Astrocyte (in vitro differentiated cells and primary cell): ENCODE measurements at regions not wholly inside any gene's neighbourhood (a gene's known extent, or its start where the extent isn't known, plus 50 kb on each side); places are given as distances from the start of the nearest gene placed in this dataset.

ENCODE experiments used
- EZH2 ChIP-seq: IDR thresholded peaks from 2 replicates; pipeline ENCODE4 v1.6.1; 2012; ENCODE audit warnings: mild to moderate bottlenecking, low read length, inconsistent platforms; ENCODE audit not compliant: insufficient read depth
- TF ChIP-seq, protein P1 (sequence below): IDR thresholded peaks from 2 replicates; pipeline ENCODE4 v1.5.1; 2011; ENCODE audit warnings: low read depth, mild to moderate bottlenecking, inconsistent platforms, low read length, moderate library complexity; ENCODE audit not compliant: insufficient read depth

DNA sequence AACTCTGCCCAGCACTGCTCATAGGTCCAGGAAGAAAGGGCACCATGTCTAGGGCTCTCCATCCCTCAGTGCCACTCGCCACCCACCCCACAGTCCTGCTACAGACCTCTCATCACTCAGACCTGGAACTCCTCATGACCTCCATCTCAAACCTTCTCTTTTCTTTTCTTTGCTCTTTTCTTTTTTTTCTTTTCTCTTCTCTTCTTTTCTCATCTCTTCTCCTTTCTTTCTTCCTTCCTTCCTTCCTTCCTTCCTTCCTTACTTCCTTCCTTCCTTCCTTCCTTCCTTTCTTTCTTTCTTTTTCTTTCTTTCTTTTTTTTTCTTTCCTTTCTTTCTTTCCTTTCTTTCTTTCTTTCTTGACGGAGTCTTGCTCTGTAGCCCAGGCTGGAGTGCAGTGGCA, 122.2 kb downstream of the KLF6 start:
- TF ChIP-seq, protein P1, sequence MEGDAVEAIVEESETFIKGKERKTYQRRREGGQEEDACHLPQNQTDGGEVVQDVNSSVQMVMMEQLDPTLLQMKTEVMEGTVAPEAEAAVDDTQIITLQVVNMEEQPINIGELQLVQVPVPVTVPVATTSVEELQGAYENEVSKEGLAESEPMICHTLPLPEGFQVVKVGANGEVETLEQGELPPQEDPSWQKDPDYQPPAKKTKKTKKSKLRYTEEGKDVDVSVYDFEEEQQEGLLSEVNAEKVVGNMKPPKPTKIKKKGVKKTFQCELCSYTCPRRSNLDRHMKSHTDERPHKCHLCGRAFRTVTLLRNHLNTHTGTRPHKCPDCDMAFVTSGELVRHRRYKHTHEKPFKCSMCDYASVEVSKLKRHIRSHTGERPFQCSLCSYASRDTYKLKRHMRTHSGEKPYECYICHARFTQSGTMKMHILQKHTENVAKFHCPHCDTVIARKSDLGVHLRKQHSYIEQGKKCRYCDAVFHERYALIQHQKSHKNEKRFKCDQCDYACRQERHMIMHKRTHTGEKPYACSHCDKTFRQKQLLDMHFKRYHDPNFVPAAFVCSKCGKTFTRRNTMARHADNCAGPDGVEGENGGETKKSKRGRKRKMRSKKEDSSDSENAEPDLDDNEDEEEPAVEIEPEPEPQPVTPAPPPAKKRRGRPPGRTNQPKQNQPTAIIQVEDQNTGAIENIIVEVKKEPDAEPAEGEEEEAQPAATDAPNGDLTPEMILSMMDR: no peak
- no peak for TF ChIP-seq EZH2
